ENCODE measurements at regions not wholly inside any gene's neighbourhood (a gene's known extent, or its start where the extent isn't known, plus 50 kb on each side); places are given as distances from the start of the nearest gene placed in this dataset.

DNA sequence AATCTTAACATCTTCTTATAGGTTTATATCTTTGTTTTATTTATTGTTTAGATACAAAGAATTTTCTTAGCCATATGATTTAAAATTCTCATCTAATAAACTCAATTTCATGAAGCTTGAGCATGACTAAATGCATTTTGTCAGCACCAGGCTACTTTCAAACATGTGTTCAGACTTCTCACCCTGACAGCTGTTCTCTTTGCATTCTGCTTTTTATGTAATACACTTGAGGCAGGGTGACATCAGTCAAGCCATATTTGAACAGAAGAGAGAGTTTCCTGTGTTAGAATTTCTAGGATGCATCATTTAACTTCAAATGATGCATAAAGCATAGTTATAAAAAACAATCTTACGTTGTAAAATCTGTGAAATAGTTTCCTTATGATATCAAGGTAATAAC is 1295.1 kb upstream of the PCDH20 start:
- Histone ChIP-seq H4K91ac (ENCODE audit: insufficient read length, low read depth, low read length) (no peak overlapping the region), H3K9me3 (ENCODE audit: control insufficient read depth, low read depth, low read length) (no peaks in the 10 kb centered on the region), H3K14ac (ENCODE audit: insufficient read depth, low read length) (no peak overlapping the region), H3K18ac (ENCODE audit: insufficient read length, low read depth, low read length) (no peak overlapping the region), H4K5ac (ENCODE audit: insufficient read length, low read depth, low read length) (no peak overlapping the region), H3K9ac (ENCODE audit: extremely low read depth, insufficient read length, low read length) (no peak overlapping the region), H4K8ac (replicated peaks; ENCODE audit: insufficient read length, low read depth, low read length) (no peak overlapping the region), H2BK20ac (ENCODE audit: low read depth, low read length, poor library complexity, severe bottlenecking) (no peak overlapping the region), H2BK12ac (ENCODE audit: insufficient read length, low read depth, low read length) (no peak overlapping the region), H2AK5ac (ENCODE audit: insufficient read length, low read length) (no peak overlapping the region), H3K4me2 (ENCODE audit: insufficient read depth, insufficient read length, low read length) (no peak overlapping the region), H3K56ac (ENCODE audit: insufficient read length, low read depth, low read length) (no peak overlapping the region), H3K27me3 (ENCODE audit: insufficient read depth, low read length) (no peaks in the 10 kb centered on the region), H2AFZ (ENCODE audit: low read length) (no peak overlapping the region), H3K4me1 (ENCODE audit: insufficient read depth, low read length) (no peaks in the 10 kb centered on the region), H3K79me1 (ENCODE audit: insufficient read depth, low read depth, low read length, poor library complexity, severe bottlenecking) (no peaks in the 10 kb centered on the region), H3T11ph (ENCODE audit: low read length) (no peak overlapping the region), H3K27ac (ENCODE audit: insufficient read length, low read depth, low read length) (no peak overlapping the region), H2BK15ac (ENCODE audit: low read depth, low read length) (no peak overlapping the region), H2BK5ac (ENCODE audit: insufficient read length, low read length) (no peak overlapping the region), H2BK120ac (ENCODE audit: low read depth, low read length, poor library complexity, severe bottlenecking) (no peak overlapping the region), H3K23me2 (ENCODE audit: insufficient read length, low read depth, low read length, poor library complexity, severe bottlenecking) (no peaks in the 10 kb centered on the region), H3K79me2 (ENCODE audit: insufficient read depth, low read length) (no peaks in the 10 kb centered on the region), H3K4ac (ENCODE audit: low read depth, low read length) (no peak overlapping the region), H3K23ac (ENCODE audit: insufficient read length, low read depth, low read length) (no peak overlapping the region), H4K20me1 (ENCODE audit: control insufficient read depth, insufficient read depth, insufficient read length) (no peaks in the 10 kb centered on the region)
- Mint-ChIP-seq H3K9me3 (peaks cover 0 to 3% of the 10 kb centered on the region in 2 experiments; a peak in 1 of 5 replicates), H3K36me3 (ENCODE audit: insufficient read depth in 1 of 3, low read depth in 3 of 3) (peaks cover 0 to 8% (median 0%) of the 10 kb centered on the region in 3 experiments; a peak in 2 of 7 replicates), H3K27ac (no peak overlapping the region), H3K27me3 (ENCODE audit: low read depth) (no peaks in the 10 kb centered on the region), H3K4me3 (no peak overlapping the region), H3K4me1 (no peaks in the 10 kb centered on the region; a peak in 1 of 4 replicates)
- TF ChIP-seq, protein P1, sequence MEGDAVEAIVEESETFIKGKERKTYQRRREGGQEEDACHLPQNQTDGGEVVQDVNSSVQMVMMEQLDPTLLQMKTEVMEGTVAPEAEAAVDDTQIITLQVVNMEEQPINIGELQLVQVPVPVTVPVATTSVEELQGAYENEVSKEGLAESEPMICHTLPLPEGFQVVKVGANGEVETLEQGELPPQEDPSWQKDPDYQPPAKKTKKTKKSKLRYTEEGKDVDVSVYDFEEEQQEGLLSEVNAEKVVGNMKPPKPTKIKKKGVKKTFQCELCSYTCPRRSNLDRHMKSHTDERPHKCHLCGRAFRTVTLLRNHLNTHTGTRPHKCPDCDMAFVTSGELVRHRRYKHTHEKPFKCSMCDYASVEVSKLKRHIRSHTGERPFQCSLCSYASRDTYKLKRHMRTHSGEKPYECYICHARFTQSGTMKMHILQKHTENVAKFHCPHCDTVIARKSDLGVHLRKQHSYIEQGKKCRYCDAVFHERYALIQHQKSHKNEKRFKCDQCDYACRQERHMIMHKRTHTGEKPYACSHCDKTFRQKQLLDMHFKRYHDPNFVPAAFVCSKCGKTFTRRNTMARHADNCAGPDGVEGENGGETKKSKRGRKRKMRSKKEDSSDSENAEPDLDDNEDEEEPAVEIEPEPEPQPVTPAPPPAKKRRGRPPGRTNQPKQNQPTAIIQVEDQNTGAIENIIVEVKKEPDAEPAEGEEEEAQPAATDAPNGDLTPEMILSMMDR (conservative IDR thresholded peaks at IDR 0.05): no peak
- no CpG with 5 or more reads among the region's 1 CpG for WGBS (ENCODE audit: extremely low coverage, insufficient read length, low lambda C conversion rate)
- DNase-seq: no peak
